WTC11 (cell line): ENCODE measurements at regions not wholly inside any gene's neighbourhood (a gene's known extent, or its start where the extent isn't known, plus 50 kb on each side); places are given as distances from the start of the nearest gene placed in this dataset.

Source experiments
- ATAC-seq: fragments of 200-7000 bp; cut with Tn5 transposase; 2 replicates; pipeline ENCODE4 v1.10.0; 2021; ENCODE audit warnings: mild to moderate bottlenecking, moderate library complexity
- CTCF ChIA-PET: fragments of 300-600 bp; sonication (Branson Sonifier 250); formaldehyde crosslinking; loops from one replicate; lab custom pipeline; 2021; ENCODE audit warnings: antibody characterized with exemption; lab: Charles Lee
- POLR2A ChIA-PET: fragments of 350-600 bp; sonication (Branson Sonifier 250); formaldehyde crosslinking; loops from one replicate; lab custom pipeline; 2021; ENCODE audit warnings: antibody characterized with exemption; lab: Charles Lee
- DNase-seq: peaks from one replicate; pipeline ENCODE4 v3.0.0; 2021; ENCODE audit warnings: low spot score
- H3K27ac Mint-ChIP-seq: 2 replicates; pipeline ENCODE4 v1.8.0; 2021; ENCODE audit warnings: mixed read lengths
- H3K27me3 Mint-ChIP-seq: 2 replicates; pipeline ENCODE4 v1.8.0; 2021; ENCODE audit warnings: low read depth, mild to moderate bottlenecking, moderate library complexity, mixed read lengths
- H3K36me3 Mint-ChIP-seq: 2 replicates; pipeline ENCODE4 v1.8.0; 2021; ENCODE audit warnings: mixed read lengths
- H3K4me1 Mint-ChIP-seq: 2 replicates; pipeline ENCODE4 v1.8.0; 2022; ENCODE audit warnings: mixed read lengths
- H3K4me3 Mint-ChIP-seq: 2 replicates; pipeline ENCODE4 v1.8.0; 2021; ENCODE audit warnings: mild to moderate bottlenecking, moderate library complexity, mixed read lengths
- H3K9me3 Mint-ChIP-seq: 2 replicates; pipeline ENCODE4 v1.8.0; 2021; ENCODE audit warnings: mixed read lengths
- ARID4B ChIP-seq: sonication (generic); formaldehyde crosslinking; IDR thresholded peaks from 2 replicates; pipeline ENCODE4 v1.8.0; 2023; ENCODE audit warnings: missing genetic modification reagents, mild to moderate bottlenecking, borderline replicate concordance
- E2F4 ChIP-seq: sonication (generic); formaldehyde crosslinking; IDR thresholded peaks from 2 replicates; pipeline ENCODE4 v1.8.1; 2022; ENCODE audit warnings: low read depth, mild to moderate bottlenecking, moderate library complexity, missing genetic modification reagents, borderline replicate concordance
- ELF4 ChIP-seq: sonication (generic); formaldehyde crosslinking; IDR thresholded peaks from 2 replicates; pipeline ENCODE4 v1.8.1; 2022; ENCODE audit warnings: low read depth, mild to moderate bottlenecking, moderate library complexity, missing genetic modification reagents
- ETV6 ChIP-seq: sonication (generic); formaldehyde crosslinking; IDR thresholded peaks from 2 replicates; pipeline ENCODE4 v1.8.1; 2022; ENCODE audit warnings: mild to moderate bottlenecking, missing genetic modification reagents
- HMGA2 ChIP-seq: fragments of 250-450 bp; sonication (Bioruptor Pico); IDR thresholded peaks from 2 replicates; pipeline ENCODE4 v1.4.0; 2021; ENCODE audit warnings: mild to moderate bottlenecking, moderate library complexity
- JAZF1 ChIP-seq: fragments of 250-450 bp; sonication (Bioruptor Pico); IDR thresholded peaks from 2 replicates; pipeline ENCODE4 v1.9.0; 2021; ENCODE audit warnings: moderate library complexity, mild to moderate bottlenecking, inconsistent platforms
- NR1H2 ChIP-seq: sonication (generic); formaldehyde crosslinking; IDR thresholded peaks from 2 replicates; pipeline ENCODE4 v1.9.0; 2021; ENCODE audit warnings: mild to moderate bottlenecking, moderate library complexity, missing genetic modification reagents
- NR2C2 ChIP-seq: sonication (generic); formaldehyde crosslinking; IDR thresholded peaks from 2 replicates; pipeline ENCODE4 v1.8.0; 2022; ENCODE audit warnings: mild to moderate bottlenecking, missing genetic modification reagents
- RORB ChIP-seq: fragments of 250-450 bp; sonication (Bioruptor Pico); IDR thresholded peaks from 2 replicates; pipeline ENCODE4 v1.9.0; 2021; ENCODE audit warnings: mild to moderate bottlenecking
- TCF7 ChIP-seq: sonication (generic); formaldehyde crosslinking; IDR thresholded peaks from 2 replicates; pipeline ENCODE4 v1.8.0; 2022; ENCODE audit warnings: mild to moderate bottlenecking, low read depth, missing genetic modification reagents, moderate library complexity
- ZBTB21 ChIP-seq: sonication (generic); formaldehyde crosslinking; IDR thresholded peaks from 2 replicates; pipeline ENCODE4 v1.8.1; 2023; ENCODE audit warnings: mild to moderate bottlenecking, missing genetic modification reagents, borderline replicate concordance
- ZNF232 ChIP-seq: sonication (generic); formaldehyde crosslinking; IDR thresholded peaks from 2 replicates; pipeline ENCODE4 v1.8.0; 2022; ENCODE audit warnings: mild to moderate bottlenecking, missing genetic modification reagents
- ZSCAN18 ChIP-seq: fragments of 250-450 bp; sonication (Bioruptor Pico); IDR thresholded peaks from 2 replicates; pipeline ENCODE4 v2.1.2; 2022; ENCODE audit warnings: mild to moderate bottlenecking, moderate library complexity

DNA sequence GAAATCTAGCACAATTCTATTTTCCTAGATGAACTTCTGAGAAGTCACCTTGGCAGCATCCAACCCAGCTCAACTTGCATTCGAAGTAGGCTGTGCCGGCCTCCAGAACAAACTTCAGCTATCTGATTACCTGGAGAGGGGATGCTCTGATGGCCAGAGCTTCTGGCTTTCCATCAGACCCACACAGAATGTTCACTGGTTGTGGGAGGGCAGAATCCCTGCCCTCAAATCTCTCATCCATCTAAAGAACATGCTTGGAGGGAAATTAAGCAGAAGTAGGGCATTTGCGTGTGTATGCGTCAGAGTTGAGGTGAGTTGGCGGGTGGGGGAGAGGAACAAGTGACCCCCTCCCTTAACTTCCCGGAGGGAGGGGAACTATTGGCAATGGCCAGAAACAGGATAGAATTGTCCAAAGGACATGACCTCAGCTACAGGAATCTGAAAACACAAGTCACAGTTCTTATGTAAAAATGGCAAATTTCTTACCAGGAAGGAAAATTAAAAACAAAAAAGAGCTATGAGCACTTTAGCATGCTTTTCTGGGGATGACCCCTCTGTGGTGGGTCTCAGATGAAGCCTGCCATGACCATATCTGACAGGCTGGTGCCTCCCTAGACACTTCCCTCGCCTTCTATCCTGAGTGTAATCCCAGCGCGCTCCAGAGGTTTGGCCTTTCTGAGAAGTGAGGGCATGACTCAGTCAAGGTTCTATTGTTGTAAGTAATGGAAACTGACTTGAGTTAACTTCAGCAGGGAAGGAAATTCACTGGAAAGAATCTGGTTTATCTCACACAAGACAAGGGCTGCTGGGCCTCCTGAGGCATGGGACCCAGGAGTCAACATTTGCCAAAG, 278.8 kb downstream of the RPS24 start:
- POLR2A ChIA-PET, result no interaction called here
- no peak overlapping the region for H3K4me3 Mint-ChIP-seq
- H3K4me1 Mint-ChIP-seq, result peaks cover 8% of the 10 kb centered on the region
- no peaks in the 10 kb centered on the region; the same call in 1 of the 2 replicates for H3K27me3 Mint-ChIP-seq
- TF ChIP-seq RORB (CRISPR knock-in tag) (no peak), HMGA2 (CRISPR knock-in tag) (no peak), NR1H2 (CRISPR knock-in tag) (no peak), TCF7 (no peak), ELF4 (CRISPR knock-in tag) (no peak)
- ATAC-seq (no peak), DNase-seq (no peak)
- H3K9me3 Mint-ChIP-seq, result no peaks in the 10 kb centered on the region
- H3K36me3 Mint-ChIP-seq, result no peaks in the 10 kb centered on the region
- CTCF ChIA-PET, result interaction anchor here (1.1 to 1.5 kb wide), 3 partner anchors 21 to 265 kb away, joined by 3 to 6 read pairs (median 3); no protein-coding TSS in a partner anchor
- H3K27ac Mint-ChIP-seq, result no peak overlapping the region

GRCh38 chr10:78313048-78313381, 279.4 kb downstream of the RPS24 start:
- ChIA-PET POLR2A (no interaction called here), CTCF (interaction anchor here (1.4 to 1.5 kb wide), 2 partner anchors 53 to 266 kb away, joined by 3 to 6 read pairs; no protein-coding TSS in a partner anchor)
- no peaks in the 10 kb centered on the region for H3K9me3 Mint-ChIP-seq
- H3K36me3 Mint-ChIP-seq, result no peaks in the 10 kb centered on the region
- no peak overlapping the region for H3K4me3 Mint-ChIP-seq
- H3K27ac Mint-ChIP-seq, result no peak overlapping the region
- no peak for DNase-seq
- no peak for TF ChIP-seq ETV6
- TF ChIP-seq ZNF232, result no peak
- no peak for TF ChIP-seq ARID4B (CRISPR knock-in tag)
- no peak for TF ChIP-seq NR2C2 (CRISPR knock-in tag)
- no peak for TF ChIP-seq NR1H2 (CRISPR knock-in tag)
- no peak for TF ChIP-seq E2F4 (CRISPR knock-in tag)
- no peaks in the 10 kb centered on the region; the same call in 1 of the 2 replicates for H3K27me3 Mint-ChIP-seq
- peaks cover 8% of the 10 kb centered on the region for H3K4me1 Mint-ChIP-seq
- no peak for ATAC-seq

GRCh38 chr10:78313636-78314035, 280.0 kb downstream of the RPS24 start:
- Mint-ChIP-seq H3K4me3 (no peak overlapping the region), H3K9me3 (no peaks in the 10 kb centered on the region), H3K36me3 (no peaks in the 10 kb centered on the region)
- ChIA-PET CTCF (interaction anchor here (1.1 to 1.5 kb wide), 2 partner anchors 54 to 266 kb away, joined by 3 to 4 read pairs; no protein-coding TSS in a partner anchor), POLR2A (no interaction called here)
- DNase-seq, result no peak
- TF ChIP-seq ZSCAN18 (CRISPR knock-in tag) (no peak), JAZF1 (CRISPR knock-in tag) (no peak), ZBTB21 (CRISPR knock-in tag) (no peak)
- TF ChIP-seq, all 79 proteins: peak for 0
- H3K4me1 Mint-ChIP-seq, result peaks cover 8% of the 10 kb centered on the region
- H3K27ac Mint-ChIP-seq, result no peak overlapping the region
- no peaks in the 10 kb centered on the region; the same call in 1 of the 2 replicates for H3K27me3 Mint-ChIP-seq
- ATAC-seq, result no peak
